B cell (primary cell): ENCODE measurements at regions not wholly inside any gene's neighbourhood (a gene's known extent, or its start where the extent isn't known, plus 50 kb on each side); places are given as distances from the start of the nearest gene placed in this dataset.

Experiments used
- ATAC-seq: fragments of 200-7000 bp; cut with Tn5 transposase; one replicate; pipeline ENCODE4 v1.10.0; 2021; ENCODE audit warnings: low read depth, mild to moderate bottlenecking, moderate number of reproducible peaks, moderate library complexity
- CTCF ChIA-PET: fragments of 350-600 bp; sonication (Branson Sonifier 250); formaldehyde crosslinking; loops from one replicate; lab custom pipeline; 2021; ENCODE audit warnings: antibody characterized with exemption, inconsistent platforms; lab: Charles Lee
- POLR2A ChIA-PET: fragments of 350-600 bp; sonication (Branson Sonifier 250); formaldehyde crosslinking; loops from one replicate; lab custom pipeline; 2021; ENCODE audit warnings: antibody characterized with exemption; lab: Charles Lee
- DNase-seq: peaks from one replicate; pipeline ENCODE4 v3.0.0; 2013
- H2AFZ ChIP-seq: 2 replicates; pipeline ENCODE4 v1.6.1; 2012; ENCODE audit warnings: mild to moderate bottlenecking, low read depth, low read length; ENCODE audit not compliant: insufficient read depth, poor library complexity, severe bottlenecking
- H3K27ac ChIP-seq, 2 donors: 1 replicate in 1 of 2; 2 replicates in 1 of 2; pipeline ENCODE4 v1.5.1; 2012 to 2013; ENCODE audit warnings: low read length in 2 of 2, mild to moderate bottlenecking in 2 of 2, moderate library complexity in 1 of 2
- H3K27me3 ChIP-seq, 4 experiments: fragments of 200-600 bp in 1 of 4; sonication (generic) in 1 of 4; replicated peaks in 1 of 4; 1 replicate in 2 of 4; 2 replicates in 2 of 4; pipeline versions ENCODE4 v1.6.1 to v1.7.0; 2013 to 2016; ENCODE audit warnings: low read length in 3 of 4, mild to moderate bottlenecking in 2 of 4, mixed read lengths in 1 of 4, moderate library complexity in 1 of 4; ENCODE audit not compliant: insufficient read depth in 4 of 4, control insufficient read depth in 3 of 4; ENCODE audit errors: control extremely low read depth in 1 of 4
- H3K36me3 ChIP-seq, 2 experiments: replicated peaks in 1 of 2; 1 replicate in 1 of 2; 2 replicates in 1 of 2; pipeline versions ENCODE4 v1.6.1 to v1.7.1; 2013; ENCODE audit warnings: low read length in 1 of 2; ENCODE audit not compliant: insufficient read depth in 2 of 2, control insufficient read depth in 1 of 2; ENCODE audit errors: control extremely low read depth in 1 of 2, extremely low read depth in 1 of 2
- H3K4me1 ChIP-seq, 2 donors: fragments of 200-600 bp in 1 of 2; sonication (generic) in 1 of 2; 1 replicate in 1 of 2; 2 replicates in 1 of 2; pipeline versions ENCODE4 v1.5.1 to v1.6.1; 2013 to 2017; ENCODE audit warnings: low read length in 2 of 2; ENCODE audit not compliant: control insufficient read depth in 2 of 2, insufficient read depth in 2 of 2
- H3K4me2 ChIP-seq: replicated peaks from 2 replicates; pipeline ENCODE3; 2012; ENCODE audit warnings: mild to moderate bottlenecking, low read depth, low read length; ENCODE audit not compliant: poor library complexity, severe bottlenecking
- H3K4me3 ChIP-seq, 5 experiments: fragments of 200-600 bp in 1 of 5; sonication (generic) in 1 of 5; 1 replicate in 3 of 5; 2 replicates in 2 of 5; pipeline versions ENCODE4 v1.5.1 to v1.7.0; 2011 to 2016; ENCODE audit warnings: low read length in 4 of 5, mild to moderate bottlenecking in 4 of 5, low read depth in 2 of 5, control low read depth in 1 of 5, moderate library complexity in 1 of 5; ENCODE audit not compliant: insufficient read depth in 1 of 5; ENCODE audit errors: control extremely low read depth in 1 of 5, extremely low read depth in 1 of 5
- H3K79me2 ChIP-seq: fragments of 200-600 bp; sonication (generic); one replicate; pipeline ENCODE4 v1.6.0; 2016; ENCODE audit warnings: low read length; ENCODE audit not compliant: control insufficient read depth, insufficient read depth
- H3K9ac ChIP-seq: fragments of 200-600 bp; sonication (generic); 2 replicates; pipeline ENCODE4 v1.6.1; 2017; ENCODE audit warnings: mild to moderate bottlenecking, low read length, moderate library complexity
- H3K9me3 ChIP-seq, 3 donors: one replicate each; pipeline versions ENCODE4 v1.6.1 to v1.7.1; 2013; ENCODE audit warnings: low read length in 2 of 3; ENCODE audit not compliant: control insufficient read depth in 2 of 3, insufficient read depth in 1 of 3; ENCODE audit errors: control extremely low read depth in 1 of 3
- H4K20me1 ChIP-seq: 2 replicates; pipeline ENCODE4 v1.6.0; 2012; ENCODE audit warnings: mild to moderate bottlenecking, low read length; ENCODE audit not compliant: insufficient read depth, control insufficient read depth, poor library complexity, severe bottlenecking
- H3K27ac Mint-ChIP-seq: one replicate; pipeline ENCODE4 v1.8.0; 2021; ENCODE audit warnings: mixed read lengths
- H3K27me3 Mint-ChIP-seq: one replicate; pipeline ENCODE4 v1.8.0; 2021; ENCODE audit warnings: mixed read lengths
- H3K4me1 Mint-ChIP-seq: one replicate; pipeline ENCODE4 v1.8.0; 2021; ENCODE audit warnings: mixed read lengths
- H3K4me3 Mint-ChIP-seq: one replicate; pipeline ENCODE4 v1.8.0; 2021; ENCODE audit warnings: mixed read lengths
- H3K9me3 Mint-ChIP-seq: one replicate; pipeline ENCODE4 v1.8.0; 2022; ENCODE audit warnings: mixed read lengths; ENCODE audit not compliant: insufficient read depth
- EZH2 ChIP-seq: IDR thresholded peaks from 2 replicates; pipeline ENCODE4 v1.6.1; 2012; ENCODE audit warnings: borderline replicate concordance, low read depth, mild to moderate bottlenecking, moderate library complexity, low read length; ENCODE audit not compliant: insufficient read depth, poor library complexity, severe bottlenecking
- WGBS: methylation state at CpG from one replicate; pipeline ENCODE4 v1.1.5; 2013; ENCODE audit warnings: missing lambda C conversion rate; ENCODE audit not compliant: insufficient coverage; 5-methylcytosine and 5-hydroxymethylcytosine counted together
- intact Hi-C: fragments of 100-400 bp; cut with micrococcal nuclease; formaldehyde crosslinking; loops from one replicate; pipeline ENCODE4 v1.10.0; 2022
- TF ChIP-seq, protein P1 (sequence below): fragments of 200-600 bp; IDR thresholded peaks from one replicate; pipeline ENCODE4 v1.8.0; 2022; ENCODE audit warnings: antibody characterized with exemption, mild to moderate bottlenecking

- DNase-seq (no peak), ATAC-seq (no peak)
- Histone ChIP-seq H2AFZ (no peak overlapping the region), H3K79me2 (no peaks in the 10 kb centered on the region), H3K27me3 (no peaks in the 10 kb centered on the region), H3K9ac (no peak overlapping the region), H3K9me3 (peaks cover 0 to 19% (median 0%) of the 10 kb centered on the region in 3 donors), H3K4me3 (no peak overlapping the region), H3K4me1 (no peaks in the 10 kb centered on the region), H3K36me3 (no peaks in the 10 kb centered on the region), H3K27ac (no peak overlapping the region), H3K4me2 (no peak overlapping the region), H4K20me1 (no peaks in the 10 kb centered on the region)
- no peak overlapping the region for H3K27ac Mint-ChIP-seq
- TF ChIP-seq, protein P1, sequence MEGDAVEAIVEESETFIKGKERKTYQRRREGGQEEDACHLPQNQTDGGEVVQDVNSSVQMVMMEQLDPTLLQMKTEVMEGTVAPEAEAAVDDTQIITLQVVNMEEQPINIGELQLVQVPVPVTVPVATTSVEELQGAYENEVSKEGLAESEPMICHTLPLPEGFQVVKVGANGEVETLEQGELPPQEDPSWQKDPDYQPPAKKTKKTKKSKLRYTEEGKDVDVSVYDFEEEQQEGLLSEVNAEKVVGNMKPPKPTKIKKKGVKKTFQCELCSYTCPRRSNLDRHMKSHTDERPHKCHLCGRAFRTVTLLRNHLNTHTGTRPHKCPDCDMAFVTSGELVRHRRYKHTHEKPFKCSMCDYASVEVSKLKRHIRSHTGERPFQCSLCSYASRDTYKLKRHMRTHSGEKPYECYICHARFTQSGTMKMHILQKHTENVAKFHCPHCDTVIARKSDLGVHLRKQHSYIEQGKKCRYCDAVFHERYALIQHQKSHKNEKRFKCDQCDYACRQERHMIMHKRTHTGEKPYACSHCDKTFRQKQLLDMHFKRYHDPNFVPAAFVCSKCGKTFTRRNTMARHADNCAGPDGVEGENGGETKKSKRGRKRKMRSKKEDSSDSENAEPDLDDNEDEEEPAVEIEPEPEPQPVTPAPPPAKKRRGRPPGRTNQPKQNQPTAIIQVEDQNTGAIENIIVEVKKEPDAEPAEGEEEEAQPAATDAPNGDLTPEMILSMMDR: no peak
- no peak for TF ChIP-seq EZH2
- WGBS: 88% methylated on average over 3 of the region's 4 CpGs
- H3K4me1 Mint-ChIP-seq: no peaks in the 10 kb centered on the region
- POLR2A ChIA-PET: no interaction called here
- peaks cover 2% of the 10 kb centered on the region for H3K9me3 Mint-ChIP-seq
- no peaks in the 10 kb centered on the region for H3K27me3 Mint-ChIP-seq
- intact Hi-C loops: no loop called here
- H3K4me3 Mint-ChIP-seq: no peak overlapping the region
- CTCF ChIA-PET: no interaction called here
These were observed 518.6 kb downstream of the CCDC171 start for GRCh38 chr9:16071400-16071799.

- Histone ChIP-seq H3K27me3 (no peaks in the 10 kb centered on the region), H3K79me2 (no peaks in the 10 kb centered on the region), H3K27ac (no peak overlapping the region), H4K20me1 (no peaks in the 10 kb centered on the region), H3K4me1 (no peaks in the 10 kb centered on the region), H3K4me2 (no peak overlapping the region), H3K4me3 (no peak overlapping the region), H3K9me3 (peaks cover 0 to 20% (median 0%) of the 10 kb centered on the region in 3 donors), H3K9ac (no peak overlapping the region), H3K36me3 (no peaks in the 10 kb centered on the region), H2AFZ (no peak overlapping the region)
- POLR2A ChIA-PET: no interaction called here
- intact Hi-C loops: no loop called here
- H3K9me3 Mint-ChIP-seq: no peaks in the 10 kb centered on the region
- WGBS: no CpG with 5 or more reads among the region's 2 CpGs
- H3K27ac Mint-ChIP-seq: no peak overlapping the region
- no peak for TF ChIP-seq EZH2
- TF ChIP-seq, protein P1: no peak
- H3K4me3 Mint-ChIP-seq: no peak overlapping the region
- H3K27me3 Mint-ChIP-seq: no peaks in the 10 kb centered on the region
- ATAC-seq (no peak), DNase-seq (no peak)
- CTCF ChIA-PET: no interaction called here
- H3K4me1 Mint-ChIP-seq: no peaks in the 10 kb centered on the region
These were observed 522.1 kb downstream of the CCDC171 start for GRCh38 chr9:16074963-16075362.
